ENCODE measurements at regions not wholly inside any gene's neighbourhood (a gene's known extent, or its start where the extent isn't known, plus 50 kb on each side); places are given as distances from the start of the nearest gene placed in this dataset.

GRCh38 chr4:1475277-1476139 is 69.3 kb upstream of the NKX1-1 start:
- Histone ChIP-seq H3K9me3 (ENCODE audit: control extremely low read depth in 1 of 5, control insufficient read depth in 4 of 5, insufficient read depth in 2 of 5, low read depth in 1 of 5, low read length in 4 of 5) (peaks cover 0 to 14% (median 3%) of the 10 kb centered on the region in 5 experiments), H3K36me3 (ENCODE audit: control insufficient read depth in 4 of 4, insufficient read depth in 4 of 4, low read length in 3 of 4) (no peaks in the 10 kb centered on the region), H3K4me3 (ENCODE audit: control insufficient read depth in 1 of 7, extremely low read depth in 1 of 7, insufficient read depth in 4 of 7, low read depth in 2 of 7, low read length in 6 of 7) (no peak overlapping the region), H3K4me1 (ENCODE audit: control extremely low read depth in 1 of 4, control insufficient read depth in 4 of 4, insufficient read depth in 4 of 4, low read length in 3 of 4) (peaks cover 0 to 5% (median 0%) of the 10 kb centered on the region in 4 experiments), H3K27me3 (replicated peaks in 2 of 5; ENCODE audit: control insufficient read depth in 4 of 5, insufficient read depth in 5 of 5, low read length in 4 of 5) (peaks cover 0 to 53% (median 13%) of the 10 kb centered on the region in 5 experiments), H3K27ac (ENCODE audit: insufficient read depth in 1 of 2, low read depth in 1 of 2, low read length in 2 of 2, poor library complexity in 1 of 2, severe bottlenecking in 2 of 2) (no peak overlapping the region)
- no peak for DNase-seq
- 83% methylated on average over 1 of the region's 1 CpG for WGBS (ENCODE audit: insufficient coverage)
- ChIA-PET CTCF (no interaction called here), POLR2A (no interaction called here)

GRCh38 chr4:1474126-1475090 is 68.2 kb upstream of the NKX1-1 start:
- Histone ChIP-seq H3K9me3 (ENCODE audit: control extremely low read depth in 1 of 5, control insufficient read depth in 4 of 5, insufficient read depth in 2 of 5, low read depth in 1 of 5, low read length in 4 of 5) (peaks cover 0 to 6% (median 0%) of the 10 kb centered on the region in 5 experiments), H3K4me3 (ENCODE audit: control insufficient read depth in 1 of 7, extremely low read depth in 1 of 7, insufficient read depth in 4 of 7, low read depth in 2 of 7, low read length in 6 of 7) (no peak overlapping the region), H3K27ac (ENCODE audit: insufficient read depth in 1 of 2, low read depth in 1 of 2, low read length in 2 of 2, poor library complexity in 1 of 2, severe bottlenecking in 2 of 2) (no peak overlapping the region), H3K36me3 (ENCODE audit: control insufficient read depth in 4 of 4, insufficient read depth in 4 of 4, low read length in 3 of 4) (no peaks in the 10 kb centered on the region), H3K4me1 (ENCODE audit: control extremely low read depth in 1 of 4, control insufficient read depth in 4 of 4, insufficient read depth in 4 of 4, low read length in 3 of 4) (peaks cover 0 to 5% (median 0%) of the 10 kb centered on the region in 4 experiments), H3K27me3 (replicated peaks in 2 of 5; ENCODE audit: control insufficient read depth in 4 of 5, insufficient read depth in 5 of 5, low read length in 4 of 5) (peaks cover 0 to 59% (median 15%) of the 10 kb centered on the region in 5 experiments)
- no peak for DNase-seq
- WGBS (ENCODE audit: insufficient coverage), result 81% methylated on average over 12 of the region's 14 CpGs
- CTCF ChIA-PET, result no interaction called here
- POLR2A ChIA-PET, result no interaction called here

- peaks cover 0 to 64% (median 15%) of the 10 kb centered on the region in 5 experiments for H3K27me3 ChIP-seq (replicated peaks in 2 of 5; ENCODE audit: control insufficient read depth in 4 of 5, insufficient read depth in 5 of 5, low read length in 4 of 5)
- CTCF ChIA-PET, result no interaction called here
- 91% methylated on average over 8 of the region's 8 CpGs for WGBS (ENCODE audit: insufficient coverage)
These were observed 67.5 kb upstream of the NKX1-1 start for GRCh38 chr4:1473718-1474117.

GRCh38 chr4:1472911-1473518 is 66.8 kb upstream of the NKX1-1 start:
- H3K27me3 ChIP-seq (replicated peaks in 2 of 5; ENCODE audit: control insufficient read depth in 4 of 5, insufficient read depth in 5 of 5, low read length in 4 of 5), result peaks cover 0 to 68% (median 15%) of the 10 kb centered on the region in 5 experiments
- DNase-seq, result no peak

More at GRCh38 chr4:1473718-1474117, 67.5 kb upstream of the NKX1-1 start:
- POLR2A ChIA-PET, result no interaction called here
- peaks cover 0 to 2% (median 0%) of the 10 kb centered on the region in 5 experiments for H3K9me3 ChIP-seq (ENCODE audit: control extremely low read depth in 1 of 5, control insufficient read depth in 4 of 5, insufficient read depth in 2 of 5, low read depth in 1 of 5, low read length in 4 of 5)
- no peak overlapping the region for H3K27ac ChIP-seq (ENCODE audit: insufficient read depth in 1 of 2, low read depth in 1 of 2, low read length in 2 of 2, poor library complexity in 1 of 2, severe bottlenecking in 2 of 2)
- no peaks in the 10 kb centered on the region for H3K36me3 ChIP-seq (ENCODE audit: control insufficient read depth in 4 of 4, insufficient read depth in 4 of 4, low read length in 3 of 4)
- no peak for DNase-seq
- peaks cover 0 to 5% (median 0%) of the 10 kb centered on the region in 4 experiments for H3K4me1 ChIP-seq (ENCODE audit: control extremely low read depth in 1 of 4, control insufficient read depth in 4 of 4, insufficient read depth in 4 of 4, low read length in 3 of 4)
- no peak overlapping the region for H3K4me3 ChIP-seq (ENCODE audit: control insufficient read depth in 1 of 7, extremely low read depth in 1 of 7, insufficient read depth in 4 of 7, low read depth in 2 of 7, low read length in 6 of 7)

GRCh38 chr4:1472148-1472797 is 66.0 kb upstream of the NKX1-1 start:
- peaks cover 0 to 4% (median 0%) of the 10 kb centered on the region in 5 experiments for H3K9me3 ChIP-seq (ENCODE audit: control extremely low read depth in 1 of 5, control insufficient read depth in 4 of 5, insufficient read depth in 2 of 5, low read depth in 1 of 5, low read length in 4 of 5)
- no peak for DNase-seq
- WGBS (ENCODE audit: insufficient coverage), result 15% methylated on average over 45 of the region's 58 CpGs
- ChIA-PET CTCF (no interaction called here), POLR2A (no interaction called here)
- H3K4me1 ChIP-seq (ENCODE audit: control extremely low read depth in 1 of 4, control insufficient read depth in 4 of 4, insufficient read depth in 4 of 4, low read length in 3 of 4), result peaks cover 0 to 5% (median 0%) of the 10 kb centered on the region in 4 experiments
- no peak overlapping the region for H3K4me3 ChIP-seq (ENCODE audit: control insufficient read depth in 1 of 7, extremely low read depth in 1 of 7, insufficient read depth in 4 of 7, low read depth in 2 of 7, low read length in 6 of 7)
- no peaks in the 10 kb centered on the region for H3K36me3 ChIP-seq (ENCODE audit: control insufficient read depth in 4 of 4, insufficient read depth in 4 of 4, low read length in 3 of 4)
- no peak overlapping the region for H3K27ac ChIP-seq (ENCODE audit: insufficient read depth in 1 of 2, low read depth in 1 of 2, low read length in 2 of 2, poor library complexity in 1 of 2, severe bottlenecking in 2 of 2)
- peaks cover 0 to 68% (median 15%) of the 10 kb centered on the region in 5 experiments for H3K27me3 ChIP-seq (replicated peaks in 2 of 5; ENCODE audit: control insufficient read depth in 4 of 5, insufficient read depth in 5 of 5, low read length in 4 of 5)

More at GRCh38 chr4:1472911-1473518, 66.8 kb upstream of the NKX1-1 start:
- Histone ChIP-seq H3K4me1 (ENCODE audit: control extremely low read depth in 1 of 4, control insufficient read depth in 4 of 4, insufficient read depth in 4 of 4, low read length in 3 of 4) (peaks cover 0 to 5% (median 0%) of the 10 kb centered on the region in 4 experiments), H3K36me3 (ENCODE audit: control insufficient read depth in 4 of 4, insufficient read depth in 4 of 4, low read length in 3 of 4) (no peaks in the 10 kb centered on the region), H3K27ac (ENCODE audit: insufficient read depth in 1 of 2, low read depth in 1 of 2, low read length in 2 of 2, poor library complexity in 1 of 2, severe bottlenecking in 2 of 2) (no peak overlapping the region), H3K4me3 (ENCODE audit: control insufficient read depth in 1 of 7, extremely low read depth in 1 of 7, insufficient read depth in 4 of 7, low read depth in 2 of 7, low read length in 6 of 7) (no peak overlapping the region), H3K9me3 (ENCODE audit: control extremely low read depth in 1 of 5, control insufficient read depth in 4 of 5, insufficient read depth in 2 of 5, low read depth in 1 of 5, low read length in 4 of 5) (peaks cover 0 to 5% (median 0%) of the 10 kb centered on the region in 5 experiments)
- CTCF ChIA-PET, result no interaction called here
- 96% methylated on average over 4 of the region's 9 CpGs for WGBS (ENCODE audit: insufficient coverage)
- POLR2A ChIA-PET, result no interaction called here

- CTCF ChIA-PET, result no interaction called here
These were observed 65.4 kb upstream of the NKX1-1 start for GRCh38 chr4:1471443-1472147.

More at GRCh38 chr4:1471443-1472147, 65.4 kb upstream of the NKX1-1 start:
- peak; percentile 8 to 27 (median 21) for DNase-seq
- Histone ChIP-seq H3K9me3 (ENCODE audit: control extremely low read depth in 1 of 5, control insufficient read depth in 4 of 5, insufficient read depth in 2 of 5, low read depth in 1 of 5, low read length in 4 of 5) (peaks cover 0 to 4% (median 0%) of the 10 kb centered on the region in 5 experiments), H3K4me1 (ENCODE audit: control extremely low read depth in 1 of 4, control insufficient read depth in 4 of 4, insufficient read depth in 4 of 4, low read length in 3 of 4) (peaks cover 0 to 5% (median 0%) of the 10 kb centered on the region in 4 experiments), H3K4me3 (ENCODE audit: control insufficient read depth in 1 of 7, extremely low read depth in 1 of 7, insufficient read depth in 4 of 7, low read depth in 2 of 7, low read length in 6 of 7) (no peak overlapping the region), H3K27me3 (replicated peaks in 2 of 5; ENCODE audit: control insufficient read depth in 4 of 5, insufficient read depth in 5 of 5, low read length in 4 of 5) (peaks cover 0 to 68% (median 15%) of the 10 kb centered on the region in 5 experiments), H3K36me3 (ENCODE audit: control insufficient read depth in 4 of 4, insufficient read depth in 4 of 4, low read length in 3 of 4) (no peaks in the 10 kb centered on the region), H3K27ac (ENCODE audit: insufficient read depth in 1 of 2, low read depth in 1 of 2, low read length in 2 of 2, poor library complexity in 1 of 2, severe bottlenecking in 2 of 2) (no peak overlapping the region)
- POLR2A ChIA-PET, result interaction anchor here (0.6 kb wide), 1 partner anchor 8 kb away, joined by 3 read pairs; no protein-coding TSS in a partner anchor
- 14% methylated on average over 18 of the region's 55 CpGs for WGBS (ENCODE audit: insufficient coverage)
